ENCODE measurements at regions not wholly inside any gene's neighbourhood (a gene's known extent, or its start where the extent isn't known, plus 50 kb on each side); places are given as distances from the start of the nearest gene placed in this dataset.

- no peak for TF ChIP-seq RBFOX2 (IDR thresholded peaks at IDR 0.05; ENCODE audit: low read depth, low read length)
- TF ChIP-seq, protein P1, sequence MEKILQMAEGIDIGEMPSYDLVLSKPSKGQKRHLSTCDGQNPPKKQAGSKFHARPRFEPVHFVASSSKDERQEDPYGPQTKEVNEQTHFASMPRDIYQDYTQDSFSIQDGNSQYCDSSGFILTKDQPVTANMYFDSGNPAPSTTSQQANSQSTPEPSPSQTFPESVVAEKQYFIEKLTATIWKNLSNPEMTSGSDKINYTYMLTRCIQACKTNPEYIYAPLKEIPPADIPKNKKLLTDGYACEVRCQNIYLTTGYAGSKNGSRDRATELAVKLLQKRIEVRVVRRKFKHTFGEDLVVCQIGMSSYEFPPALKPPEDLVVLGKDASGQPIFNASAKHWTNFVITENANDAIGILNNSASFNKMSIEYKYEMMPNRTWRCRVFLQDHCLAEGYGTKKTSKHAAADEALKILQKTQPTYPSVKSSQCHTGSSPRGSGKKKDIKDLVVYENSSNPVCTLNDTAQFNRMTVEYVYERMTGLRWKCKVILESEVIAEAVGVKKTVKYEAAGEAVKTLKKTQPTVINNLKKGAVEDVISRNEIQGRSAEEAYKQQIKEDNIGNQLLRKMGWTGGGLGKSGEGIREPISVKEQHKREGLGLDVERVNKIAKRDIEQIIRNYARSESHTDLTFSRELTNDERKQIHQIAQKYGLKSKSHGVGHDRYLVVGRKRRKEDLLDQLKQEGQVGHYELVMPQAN (IDR thresholded peaks at IDR 0.05; ENCODE audit: borderline replicate concordance) = no peak
- TF ChIP-seq, protein P2, sequence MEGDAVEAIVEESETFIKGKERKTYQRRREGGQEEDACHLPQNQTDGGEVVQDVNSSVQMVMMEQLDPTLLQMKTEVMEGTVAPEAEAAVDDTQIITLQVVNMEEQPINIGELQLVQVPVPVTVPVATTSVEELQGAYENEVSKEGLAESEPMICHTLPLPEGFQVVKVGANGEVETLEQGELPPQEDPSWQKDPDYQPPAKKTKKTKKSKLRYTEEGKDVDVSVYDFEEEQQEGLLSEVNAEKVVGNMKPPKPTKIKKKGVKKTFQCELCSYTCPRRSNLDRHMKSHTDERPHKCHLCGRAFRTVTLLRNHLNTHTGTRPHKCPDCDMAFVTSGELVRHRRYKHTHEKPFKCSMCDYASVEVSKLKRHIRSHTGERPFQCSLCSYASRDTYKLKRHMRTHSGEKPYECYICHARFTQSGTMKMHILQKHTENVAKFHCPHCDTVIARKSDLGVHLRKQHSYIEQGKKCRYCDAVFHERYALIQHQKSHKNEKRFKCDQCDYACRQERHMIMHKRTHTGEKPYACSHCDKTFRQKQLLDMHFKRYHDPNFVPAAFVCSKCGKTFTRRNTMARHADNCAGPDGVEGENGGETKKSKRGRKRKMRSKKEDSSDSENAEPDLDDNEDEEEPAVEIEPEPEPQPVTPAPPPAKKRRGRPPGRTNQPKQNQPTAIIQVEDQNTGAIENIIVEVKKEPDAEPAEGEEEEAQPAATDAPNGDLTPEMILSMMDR (IDR thresholded peaks at IDR 0.05 in 2 of 3, conservative IDR thresholded peaks at IDR 0.05 in 1 of 3; ENCODE audit: insufficient read depth in 2 of 3, low read depth in 1 of 3, low read length in 3 of 3) = no peak
- TF ChIP-seq SRSF1 (IDR thresholded peaks at IDR 0.05; ENCODE audit: low read depth, low read length) = no peak
- TF ChIP-seq TBP (optimal IDR thresholded peaks at IDR 0.05; ENCODE audit: low read depth, low read length) = no peak
- no peak for TF ChIP-seq EP300 (IDR thresholded peaks at IDR 0.05; ENCODE audit: low read length)
- TF ChIP-seq POLR2G (IDR thresholded peaks at IDR 0.05; ENCODE audit: low read depth, low read length) = no peak
- TF ChIP-seq JUN (IDR thresholded peaks at IDR 0.05; ENCODE audit: borderline replicate concordance, low read depth, low read length) = no peak
- no peak for TF ChIP-seq JUN (CRISPR knock-in tag; IDR thresholded peaks at IDR 0.05; ENCODE audit: borderline replicate concordance)
- TF ChIP-seq SMARCA4 (IDR thresholded peaks at IDR 0.05) = no peak
- no peak for TF ChIP-seq ZNF24 (IDR thresholded peaks at IDR 0.05)
Observed at GRCh38 chr3:83513677-83514076, 1445.1 kb upstream of the CADM2 start.

Measured in K562 (cell line).